IMR-90 (cell line): ENCODE measurements at regions not wholly inside any gene's neighbourhood (a gene's known extent, or its start where the extent isn't known, plus 50 kb on each side); places are given as distances from the start of the nearest gene placed in this dataset.

Source experiments
- ATAC-seq: fragments of 200-7000 bp; cut with Tn5 transposase; 2 replicates; pipeline ENCODE4 v1.9.1; 2020; ENCODE audit warnings: low read depth, mild to moderate bottlenecking, moderate library complexity
- BruUV-seq: library from RNA; stranded (reverse); fragments of 400-500 nt; replicated peaks from 2 replicates; lab custom pipeline; 2021; lab: Mats Ljungman, UMichigan
- CTCF ChIA-PET: fragments of 300-600 bp; formaldehyde crosslinking; extraction: SDS; loops from one replicate; lab custom pipeline; 2021; ENCODE audit warnings: antibody characterized with exemption; lab: Yijun Ruan, JAX
- POLR2A ChIA-PET: fragments of 300-600 bp; sonication (Branson Sonifier 250); formaldehyde crosslinking; loops from one replicate; lab custom pipeline; 2022; ENCODE audit warnings: antibody characterized with exemption; ENCODE audit not compliant: unreplicated experiment; lab: Charles Lee
- DNase-seq: peaks from one replicate; pipeline ENCODE4 v3.0.0; 2013
- H2AFZ ChIP-seq: replicated peaks from 2 replicates; pipeline ENCODE3; 2013; ENCODE audit warnings: low read length, mild to moderate bottlenecking; ENCODE audit not compliant: poor library complexity
- H2AK5ac ChIP-seq: 2 replicates; pipeline ENCODE4 v1.6.1; 2013; ENCODE audit warnings: low read depth, low read length, inconsistent platforms
- H2AK9ac ChIP-seq: replicated peaks from 2 replicates; pipeline ENCODE3; 2013; ENCODE audit warnings: mild to moderate bottlenecking, low read depth, low read length, moderate library complexity; ENCODE audit not compliant: poor library complexity
- H2BK120ac ChIP-seq: 2 replicates; pipeline ENCODE4 v1.6.1; 2013; ENCODE audit warnings: low read depth, low read length, inconsistent platforms
- H2BK15ac ChIP-seq: 3 replicates; pipeline ENCODE4 v1.6.1; 2013; ENCODE audit warnings: low read depth, low read length, inconsistent platforms
- H2BK20ac ChIP-seq: 2 replicates; pipeline ENCODE4 v1.6.1; 2013; ENCODE audit warnings: low read depth, mild to moderate bottlenecking, inconsistent platforms, low read length, moderate library complexity
- H2BK5ac ChIP-seq: 2 replicates; pipeline ENCODE4 v1.6.1; 2013; ENCODE audit warnings: mild to moderate bottlenecking, low read depth, low read length, inconsistent platforms; ENCODE audit not compliant: poor library complexity, severe bottlenecking
- H3K14ac ChIP-seq: replicated peaks from 2 replicates; pipeline ENCODE4 v1.6.1; 2013; ENCODE audit warnings: low read depth, low read length, inconsistent platforms
- H3K18ac ChIP-seq: 2 replicates; pipeline ENCODE4 v1.6.1; 2013; ENCODE audit warnings: low read depth, low read length, control low read depth
- H3K23ac ChIP-seq: 2 replicates; pipeline ENCODE4 v1.6.1; 2013; ENCODE audit warnings: low read depth, low read length, inconsistent platforms
- H3K27ac ChIP-seq: 2 replicates; pipeline ENCODE4 v1.5.1; 2013; ENCODE audit warnings: mild to moderate bottlenecking, control low read depth, low read length; ENCODE audit not compliant: insufficient read depth
- H3K27me3 ChIP-seq: 2 replicates; pipeline ENCODE4 v1.6.1; 2013; ENCODE audit warnings: low read length; ENCODE audit not compliant: control insufficient read depth, insufficient read depth
- H3K36me3 ChIP-seq: 2 replicates; pipeline ENCODE4 v1.6.1; 2013; ENCODE audit warnings: low read length, mixed read lengths; ENCODE audit not compliant: control insufficient read depth, insufficient read depth
- H3K4ac ChIP-seq: 2 replicates; pipeline ENCODE4 v1.6.1; 2013; ENCODE audit warnings: low read depth, low read length, inconsistent platforms
- H3K4me1 ChIP-seq: 2 replicates; pipeline ENCODE4 v1.6.1; 2013; ENCODE audit warnings: low read length, mixed read lengths; ENCODE audit not compliant: control insufficient read depth, insufficient read depth
- H3K4me2 ChIP-seq: 2 replicates; pipeline ENCODE4 v1.6.1; 2013; ENCODE audit warnings: low read depth, mild to moderate bottlenecking, control low read depth, low read length, moderate library complexity
- H3K4me3 ChIP-seq: 2 replicates; pipeline ENCODE4 v1.5.1; 2013; ENCODE audit warnings: low read depth, mild to moderate bottlenecking, control low read depth, low read length, moderate library complexity; ENCODE audit not compliant: insufficient read depth
- H3K56ac ChIP-seq: 2 replicates; pipeline ENCODE4 v1.6.1; 2013; ENCODE audit warnings: low read length, inconsistent platforms; ENCODE audit not compliant: insufficient read depth; ENCODE audit errors: extremely low read depth
- H3K79me1 ChIP-seq, 2 experiments: 2 replicates each; pipeline ENCODE4 v1.6.1; 2013; ENCODE audit warnings: low read length in 2 of 2, inconsistent platforms in 1 of 2, low read depth in 1 of 2
- H3K9ac ChIP-seq: 2 replicates; pipeline ENCODE4 v1.6.1; 2013; ENCODE audit warnings: low read depth, low read length, control low read depth
- H3K9me1 ChIP-seq: 2 replicates; pipeline ENCODE4 v1.6.1; 2013; ENCODE audit warnings: low read length, inconsistent platforms; ENCODE audit not compliant: insufficient read depth
- H3K9me3 ChIP-seq: 2 replicates; pipeline ENCODE4 v1.6.1; 2013; ENCODE audit warnings: low read length; ENCODE audit not compliant: control insufficient read depth, insufficient read depth
- H4K20me1 ChIP-seq: 2 replicates; pipeline ENCODE4 v1.6.1; 2013; ENCODE audit warnings: low read length, inconsistent platforms; ENCODE audit not compliant: insufficient read depth
- H4K5ac ChIP-seq: 2 replicates; pipeline ENCODE4 v1.6.1; 2013; ENCODE audit warnings: mild to moderate bottlenecking, low read depth, low read length, control low read depth
- H4K8ac ChIP-seq, 2 experiments: 2 replicates each; pipeline ENCODE4 v1.6.1; 2013; ENCODE audit warnings: low read depth in 2 of 2, low read length in 2 of 2, control low read depth in 1 of 2, inconsistent platforms in 1 of 2
- H4K91ac ChIP-seq: 2 replicates; pipeline ENCODE4 v1.6.1; 2013; ENCODE audit warnings: low read depth, low read length, inconsistent platforms; ENCODE audit not compliant: insufficient read depth
- BHLHE40 ChIP-seq: fragments of 150-350 bp; IDR thresholded peaks from 2 replicates; pipeline ENCODE4 v1.6.1; 2016; ENCODE audit warnings: mild to moderate bottlenecking, low read depth, low read length
- CEBPB ChIP-seq: IDR thresholded peaks from 2 replicates; pipeline ENCODE4 v1.6.1; 2012; ENCODE audit warnings: low read depth, low read length, improper control_type of control experiment
- CHD1 ChIP-seq: IDR thresholded peaks from 2 replicates; pipeline ENCODE4 v1.6.1; 2012; ENCODE audit warnings: low read depth, low read length, improper control_type of control experiment
- FOS ChIP-seq: fragments of 150-350 bp; IDR thresholded peaks from 2 replicates; pipeline ENCODE4 v1.6.1; 2016; ENCODE audit warnings: low read depth, low read length
- MAFK ChIP-seq: IDR thresholded peaks from 2 replicates; pipeline ENCODE4 v1.6.1; 2012; ENCODE audit warnings: low read depth, low read length, improper control_type of control experiment
- MAZ ChIP-seq: IDR thresholded peaks from 2 replicates; pipeline ENCODE4 v1.6.1; 2012; ENCODE audit warnings: low read depth, mild to moderate bottlenecking, low read length, improper control_type of control experiment, moderate library complexity, borderline replicate concordance
- MXI1 ChIP-seq: IDR thresholded peaks from 2 replicates; pipeline ENCODE4 v1.6.1; 2012; ENCODE audit warnings: low read depth, mild to moderate bottlenecking, low read length, moderate library complexity, borderline replicate concordance
- NFE2L2 ChIP-seq: fragments of 150-350 bp; IDR thresholded peaks from 2 replicates; pipeline ENCODE4 v1.6.1; 2016; ENCODE audit warnings: low read depth, mild to moderate bottlenecking, low read length
- RCOR1 ChIP-seq: IDR thresholded peaks from 2 replicates; pipeline ENCODE4 v1.6.1; 2012; ENCODE audit warnings: mild to moderate bottlenecking, low read length, improper control_type of control experiment; ENCODE audit not compliant: insufficient replicate concordance
- SMC3 ChIP-seq: fragments of 150-350 bp; IDR thresholded peaks from 2 replicates; pipeline ENCODE4 v1.6.1; 2016; ENCODE audit warnings: low read depth, mild to moderate bottlenecking, antibody characterized with exemption, low read length, moderate library complexity
- WGBS, 2 experiments: methylation state at CpG; one replicate each; pipeline versions ENCODE4 v1.1.5 to v1.1.7; 2013; ENCODE audit warnings: missing lambda C conversion rate in 2 of 2; ENCODE audit not compliant: insufficient read length in 1 of 2; ENCODE audit errors: extremely low coverage in 2 of 2; 5-methylcytosine and 5-hydroxymethylcytosine counted together
- dilution Hi-C: fragments of 300-500 bp; cut with HindIII; formaldehyde crosslinking; loops from one replicate; pipeline ENCODE4 v1.14.3; 2018; ENCODE audit warnings: low sequenced_read_pairs; ENCODE audit not compliant: unreplicated experiment
- in situ Hi-C: fragments of 300-500 bp; cut with MboI; formaldehyde crosslinking; loops from 3 replicates; pipeline ENCODE4 v1.14.3; 2019; ENCODE audit warnings: low sequenced_read_pairs, inconsistent platforms, mixed read lengths
- intact Hi-C: fragments of 100-400 bp; cut with micrococcal nuclease; formaldehyde crosslinking; loops from 2 replicates; pipeline ENCODE4 v1.10.0; 2022
- TF ChIP-seq, protein P1 (sequence below): fragments of 150-350 bp; IDR thresholded peaks from 2 replicates; pipeline ENCODE4 v1.6.1; 2016; ENCODE audit warnings: low read depth, mild to moderate bottlenecking, low read length, moderate library complexity, borderline replicate concordance

DNA sequence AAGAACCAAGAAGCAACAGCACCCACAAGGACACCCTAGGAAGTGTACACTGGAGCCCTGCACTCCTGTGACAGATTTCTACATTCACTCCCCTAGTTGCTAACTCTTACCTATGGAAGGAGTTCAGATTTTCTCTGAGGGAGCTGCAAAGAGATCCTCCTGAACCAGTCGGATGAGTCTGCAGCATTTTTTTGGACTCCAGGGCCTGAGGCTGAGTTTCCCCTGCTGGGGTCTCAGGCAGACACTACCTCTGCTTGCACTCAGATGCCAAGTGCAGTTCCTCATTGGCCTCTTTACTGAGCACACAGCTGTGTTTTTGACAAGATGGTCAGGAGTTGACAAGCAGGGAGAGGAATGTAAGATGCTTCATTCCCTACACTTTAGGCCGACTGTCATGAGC, 153.2 kb upstream of the RBM19 start:
- Histone ChIP-seq H3K27me3 (no peaks in the 10 kb centered on the region), H4K8ac (no peak overlapping the region), H4K91ac (no peak overlapping the region), H2BK20ac (no peak overlapping the region), H2BK120ac (no peak overlapping the region), H2BK5ac (no peak overlapping the region), H3K14ac (no peak overlapping the region), H2AFZ (no peak overlapping the region), H3K36me3 (no peaks in the 10 kb centered on the region), H3K79me1 (no peaks in the 10 kb centered on the region), H3K4ac (no peak overlapping the region), H3K4me1 (no peaks in the 10 kb centered on the region), H3K18ac (no peak overlapping the region), H3K4me2 (no peak overlapping the region), H4K20me1 (no peaks in the 10 kb centered on the region), H3K9ac (no peak overlapping the region), H3K9me1 (no peaks in the 10 kb centered on the region), H3K27ac (no peak overlapping the region), H3K23ac (no peak overlapping the region), H3K56ac (no peak overlapping the region), H4K5ac (no peak overlapping the region), H2AK5ac (no peak overlapping the region), H3K9me3 (no peaks in the 10 kb centered on the region), H2AK9ac (no peak overlapping the region), H3K4me3 (no peak overlapping the region), H2BK15ac (no peak overlapping the region)
- ChIA-PET POLR2A (no interaction called here), CTCF (no interaction called here)
- no peak for ATAC-seq
- WGBS, 2 experiments: 38% methylated on average over 1 of the region's 2 CpGs; no CpG with 5 or more reads in 1 of the 2 experiments
- dilution Hi-C loops (no loop called here), intact Hi-C loops (no loop called here), in situ Hi-C loops (no loop called here)
- no peak for DNase-seq
- no TSS peak for BruUV-seq
- TF ChIP-seq MAZ: no peak
- TF ChIP-seq MXI1: no peak
- TF ChIP-seq NFE2L2: no peak
- TF ChIP-seq RCOR1: no peak
- no peak for TF ChIP-seq CEBPB
- no peak for TF ChIP-seq MAFK
- TF ChIP-seq, protein P1, sequence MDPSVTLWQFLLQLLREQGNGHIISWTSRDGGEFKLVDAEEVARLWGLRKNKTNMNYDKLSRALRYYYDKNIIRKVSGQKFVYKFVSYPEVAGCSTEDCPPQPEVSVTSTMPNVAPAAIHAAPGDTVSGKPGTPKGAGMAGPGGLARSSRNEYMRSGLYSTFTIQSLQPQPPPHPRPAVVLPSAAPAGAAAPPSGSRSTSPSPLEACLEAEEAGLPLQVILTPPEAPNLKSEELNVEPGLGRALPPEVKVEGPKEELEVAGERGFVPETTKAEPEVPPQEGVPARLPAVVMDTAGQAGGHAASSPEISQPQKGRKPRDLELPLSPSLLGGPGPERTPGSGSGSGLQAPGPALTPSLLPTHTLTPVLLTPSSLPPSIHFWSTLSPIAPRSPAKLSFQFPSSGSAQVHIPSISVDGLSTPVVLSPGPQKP: no peak
- no peak for TF ChIP-seq SMC3
- TF ChIP-seq FOS: no peak
- TF ChIP-seq BHLHE40: no peak
- no peak for TF ChIP-seq CHD1
